ENCODE measurements at regions not wholly inside any gene's neighbourhood (a gene's known extent, or its start where the extent isn't known, plus 50 kb on each side); places are given as distances from the start of the nearest gene placed in this dataset.

DNA sequence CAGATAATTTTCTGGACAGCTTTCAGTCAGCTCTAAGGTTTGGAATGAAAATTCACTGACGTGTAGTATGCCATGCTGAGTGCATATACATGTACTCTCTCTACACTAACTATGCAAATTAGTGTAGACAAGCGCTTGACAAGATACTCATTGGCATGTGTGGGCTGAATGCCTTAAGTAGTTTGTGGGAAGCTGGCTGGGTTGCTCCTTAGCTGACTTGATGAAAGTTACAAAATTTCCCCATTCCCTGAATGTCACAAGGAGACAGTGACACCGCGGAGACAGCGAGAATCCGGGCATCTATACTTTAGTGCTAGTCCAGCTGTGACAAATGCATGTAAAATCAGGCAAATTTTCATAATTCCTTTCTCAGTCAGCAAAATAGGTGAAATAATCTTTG, 51.6 kb upstream of the C5orf46 start:
- no peaks in the 10 kb centered on the region for H3K27me3 ChIP-seq (ENCODE audit: insufficient read depth, low read length)
- peaks cover 4% of the 10 kb centered on the region for H3K4me1 Mint-ChIP-seq (ENCODE audit: low read depth, unreplicated experiment)

DNA sequence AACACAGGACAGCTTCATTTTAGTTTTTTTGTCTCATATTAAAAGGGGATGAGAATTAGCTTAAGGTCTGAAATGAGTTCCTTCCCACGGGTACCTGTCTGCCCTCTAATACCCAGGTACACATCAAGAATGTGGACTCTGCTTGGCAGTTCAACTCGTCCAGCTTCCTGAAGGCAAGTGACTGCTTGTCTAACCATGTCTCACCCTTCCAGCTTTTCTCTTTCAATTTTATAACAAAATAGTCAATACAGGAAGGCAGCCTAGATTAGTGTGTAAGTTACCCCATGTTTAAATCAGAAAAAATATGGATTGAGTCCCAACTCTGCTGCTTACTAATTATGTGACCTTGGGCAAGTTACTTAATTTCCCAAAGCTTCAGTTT, 50.5 kb upstream of the C5orf46 start:
- no peaks in the 10 kb centered on the region for H3K4me1 ChIP-seq (ENCODE audit: insufficient read depth, low read length)
- H3K27me3 Mint-ChIP-seq (ENCODE audit: low read depth, unreplicated experiment): no peaks in the 10 kb centered on the region
- H3K36me3 ChIP-seq (ENCODE audit: insufficient read depth, low read length): no peaks in the 10 kb centered on the region
- H3K4me3 ChIP-seq (ENCODE audit: insufficient read depth, low read depth, low read length): no peak overlapping the region
- H3K4me3 Mint-ChIP-seq (ENCODE audit: unreplicated experiment): no peak overlapping the region
- no peaks in the 10 kb centered on the region for H3K9me3 ChIP-seq (ENCODE audit: insufficient read depth, low read depth, low read length)
- H3K9me3 Mint-ChIP-seq (ENCODE audit: unreplicated experiment): no peaks in the 10 kb centered on the region
- FAIRE-seq (no peak), DNase-seq (ENCODE audit: low read depth) (no peak)
- no peaks in the 10 kb centered on the region for H3K79me2 ChIP-seq (ENCODE audit: insufficient read depth, low read length)
- H3K4me1 Mint-ChIP-seq (ENCODE audit: low read depth, unreplicated experiment): peaks cover 4% of the 10 kb centered on the region
- H3K27ac ChIP-seq (ENCODE audit: low read depth, low read length): no peak overlapping the region
- H4K20me1 ChIP-seq (ENCODE audit: insufficient read depth, low read length): no peaks in the 10 kb centered on the region
- H3K27me3 ChIP-seq (ENCODE audit: insufficient read depth, low read length): no peaks in the 10 kb centered on the region
- H3K4me2 ChIP-seq (ENCODE audit: low read length): no peak overlapping the region
- H3K9ac ChIP-seq (ENCODE audit: low read length): no peak overlapping the region
- H2AFZ ChIP-seq (ENCODE audit: low read depth, low read length): no peak overlapping the region
- no peaks in the 10 kb centered on the region for H3K36me3 Mint-ChIP-seq (ENCODE audit: low read depth, unreplicated experiment)
- TF ChIP-seq, protein P1, sequence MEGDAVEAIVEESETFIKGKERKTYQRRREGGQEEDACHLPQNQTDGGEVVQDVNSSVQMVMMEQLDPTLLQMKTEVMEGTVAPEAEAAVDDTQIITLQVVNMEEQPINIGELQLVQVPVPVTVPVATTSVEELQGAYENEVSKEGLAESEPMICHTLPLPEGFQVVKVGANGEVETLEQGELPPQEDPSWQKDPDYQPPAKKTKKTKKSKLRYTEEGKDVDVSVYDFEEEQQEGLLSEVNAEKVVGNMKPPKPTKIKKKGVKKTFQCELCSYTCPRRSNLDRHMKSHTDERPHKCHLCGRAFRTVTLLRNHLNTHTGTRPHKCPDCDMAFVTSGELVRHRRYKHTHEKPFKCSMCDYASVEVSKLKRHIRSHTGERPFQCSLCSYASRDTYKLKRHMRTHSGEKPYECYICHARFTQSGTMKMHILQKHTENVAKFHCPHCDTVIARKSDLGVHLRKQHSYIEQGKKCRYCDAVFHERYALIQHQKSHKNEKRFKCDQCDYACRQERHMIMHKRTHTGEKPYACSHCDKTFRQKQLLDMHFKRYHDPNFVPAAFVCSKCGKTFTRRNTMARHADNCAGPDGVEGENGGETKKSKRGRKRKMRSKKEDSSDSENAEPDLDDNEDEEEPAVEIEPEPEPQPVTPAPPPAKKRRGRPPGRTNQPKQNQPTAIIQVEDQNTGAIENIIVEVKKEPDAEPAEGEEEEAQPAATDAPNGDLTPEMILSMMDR (IDR thresholded peaks at IDR 0.05; ENCODE audit: insufficient read depth, low read depth, low read length): no peak
- no peak for TF ChIP-seq EZH2 (IDR thresholded peaks at IDR 0.05; ENCODE audit: insufficient read depth, low read length)
- H3K27ac Mint-ChIP-seq (ENCODE audit: unreplicated experiment): no peak overlapping the region

More for the DNA sequence above, 51.6 kb upstream of the C5orf46 start:
- H3K79me2 ChIP-seq (ENCODE audit: insufficient read depth, low read length): no peaks in the 10 kb centered on the region
- FAIRE-seq: no peak
- no peak for DNase-seq (ENCODE audit: low read depth)
- H3K4me1 ChIP-seq (ENCODE audit: insufficient read depth, low read length): no peaks in the 10 kb centered on the region
- no peaks in the 10 kb centered on the region for H3K27me3 Mint-ChIP-seq (ENCODE audit: low read depth, unreplicated experiment)
- H3K36me3 ChIP-seq (ENCODE audit: insufficient read depth, low read length): no peaks in the 10 kb centered on the region
- TF ChIP-seq, protein P1 (IDR thresholded peaks at IDR 0.05; ENCODE audit: insufficient read depth, low read depth, low read length): no peak
- TF ChIP-seq EZH2 (IDR thresholded peaks at IDR 0.05; ENCODE audit: insufficient read depth, low read length): no peak
- no peak overlapping the region for H3K27ac ChIP-seq (ENCODE audit: low read depth, low read length)
- no peak overlapping the region for H2AFZ ChIP-seq (ENCODE audit: low read depth, low read length)
- no peak overlapping the region for H3K9ac ChIP-seq (ENCODE audit: low read length)
- no peaks in the 10 kb centered on the region for H4K20me1 ChIP-seq (ENCODE audit: insufficient read depth, low read length)
- no peak overlapping the region for H3K4me3 ChIP-seq (ENCODE audit: insufficient read depth, low read depth, low read length)
- no peaks in the 10 kb centered on the region for H3K36me3 Mint-ChIP-seq (ENCODE audit: low read depth, unreplicated experiment)
- no peaks in the 10 kb centered on the region for H3K9me3 ChIP-seq (ENCODE audit: insufficient read depth, low read depth, low read length)
- no peak overlapping the region for H3K4me3 Mint-ChIP-seq (ENCODE audit: unreplicated experiment)
- H3K9me3 Mint-ChIP-seq (ENCODE audit: unreplicated experiment): no peaks in the 10 kb centered on the region
- H3K4me2 ChIP-seq (ENCODE audit: low read length): no peak overlapping the region
- no peak overlapping the region for H3K27ac Mint-ChIP-seq (ENCODE audit: unreplicated experiment)

DNA sequence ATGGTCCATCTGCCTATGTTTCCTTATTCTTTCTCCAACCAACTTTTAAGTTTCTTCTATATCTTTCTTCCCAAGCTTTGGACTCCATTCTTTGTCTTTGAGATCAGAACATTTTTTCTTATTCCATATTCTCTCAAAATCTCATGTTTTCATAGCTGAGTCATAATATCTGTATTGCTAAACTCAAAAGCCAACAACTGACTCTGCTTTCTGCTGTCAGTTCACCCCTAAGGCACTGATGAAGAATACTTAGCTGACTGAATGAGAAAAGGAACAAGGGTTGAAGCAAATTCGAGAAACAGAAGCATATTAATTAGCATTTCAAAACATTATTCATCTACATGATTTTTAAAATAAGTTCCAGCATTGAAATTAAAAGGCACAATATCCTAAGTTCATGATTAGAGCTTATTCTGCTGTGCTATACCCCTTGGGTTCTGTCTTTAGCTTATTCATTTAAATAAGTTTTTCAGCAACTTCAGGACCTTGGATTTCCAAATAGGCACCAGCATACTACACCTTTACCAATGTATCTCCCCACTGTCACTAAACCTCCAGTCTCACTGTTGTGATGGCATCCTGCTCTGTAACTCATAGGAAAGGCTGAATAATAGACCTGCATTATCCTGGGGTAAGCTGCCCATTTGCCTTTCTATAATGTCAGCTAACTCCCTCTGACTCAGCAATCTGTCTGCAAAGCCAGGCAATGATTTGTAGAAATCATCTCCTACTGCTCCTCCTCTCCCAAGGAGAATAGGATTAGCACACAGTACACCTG, 49.9 kb upstream of the C5orf46 start:
- TF ChIP-seq, protein P1 (IDR thresholded peaks at IDR 0.05; ENCODE audit: insufficient read depth, low read depth, low read length): no peak
- Histone ChIP-seq H3K4me3 (ENCODE audit: insufficient read depth, low read depth, low read length) (no peak overlapping the region), H3K79me2 (ENCODE audit: insufficient read depth, low read length) (no peaks in the 10 kb centered on the region), H3K36me3 (ENCODE audit: insufficient read depth, low read length) (no peaks in the 10 kb centered on the region), H3K4me1 (ENCODE audit: insufficient read depth, low read length) (no peaks in the 10 kb centered on the region), H4K20me1 (ENCODE audit: insufficient read depth, low read length) (no peaks in the 10 kb centered on the region), H3K27me3 (ENCODE audit: insufficient read depth, low read length) (no peaks in the 10 kb centered on the region), H2AFZ (ENCODE audit: low read depth, low read length) (no peak overlapping the region), H3K4me2 (ENCODE audit: low read length) (no peak overlapping the region), H3K27ac (ENCODE audit: low read depth, low read length) (no peak overlapping the region), H3K9ac (ENCODE audit: low read length) (no peak overlapping the region), H3K9me3 (ENCODE audit: insufficient read depth, low read depth, low read length) (no peaks in the 10 kb centered on the region)
- Mint-ChIP-seq H3K4me3 (ENCODE audit: unreplicated experiment) (no peak overlapping the region), H3K36me3 (ENCODE audit: low read depth, unreplicated experiment) (no peaks in the 10 kb centered on the region), H3K27ac (ENCODE audit: unreplicated experiment) (no peak overlapping the region), H3K27me3 (ENCODE audit: low read depth, unreplicated experiment) (no peaks in the 10 kb centered on the region), H3K9me3 (ENCODE audit: unreplicated experiment) (no peaks in the 10 kb centered on the region), H3K4me1 (ENCODE audit: low read depth, unreplicated experiment) (peaks cover 4% of the 10 kb centered on the region)
- no peak for FAIRE-seq
- no peak for DNase-seq (ENCODE audit: low read depth)

All from astrocyte (in vitro differentiated cells and primary cell).